ENCODE measurements at regions not wholly inside any gene's neighbourhood (a gene's known extent, or its start where the extent isn't known, plus 50 kb on each side); places are given as distances from the start of the nearest gene placed in this dataset.

- no peak for TF ChIP-seq CTCF (IDR thresholded peaks at IDR 0.05)
- no peak for TF ChIP-seq POLR2A (IDR thresholded peaks at IDR 0.05)
Observed at GRCh38 chr1:73029571-73029970, 747.2 kb upstream of the NEGR1 start.

All from body of pancreas (tissue), 4 donors.